Panc1 (cell line): ENCODE measurements at regions not wholly inside any gene's neighbourhood (a gene's known extent, or its start where the extent isn't known, plus 50 kb on each side); places are given as distances from the start of the nearest gene placed in this dataset.

ENCODE experiments used
- ATAC-seq: fragments of 200-7000 bp; cut with Tn5 transposase; 2 replicates; pipeline ENCODE4 v1.9.1; 2020; ENCODE audit warnings: mild to moderate bottlenecking, moderate library complexity
- BruUV-seq: library from RNA; stranded (reverse); fragments of 400-500 nt; replicated peaks from 2 replicates; lab custom pipeline; 2021; lab: Mats Ljungman, UMichigan
- CTCF ChIA-PET: fragments of 300-600 bp; sonication (Branson Sonifier 250); formaldehyde crosslinking; loops from one replicate; lab custom pipeline; 2022; ENCODE audit warnings: antibody characterized with exemption; lab: Charles Lee
- POLR2A ChIA-PET: fragments of 300-600 bp; sonication (Branson Sonifier 250); formaldehyde crosslinking; loops from one replicate; lab custom pipeline; 2022; ENCODE audit warnings: antibody characterized with exemption; lab: Charles Lee
- DNase-seq: peaks from one replicate; pipeline ENCODE4 v3.0.0-alpha.2; 2010; ENCODE audit warnings: low read depth, low spot score
- H3K27ac ChIP-seq: 2 replicates; pipeline ENCODE4 v1.5.1; 2011; ENCODE audit warnings: mild to moderate bottlenecking, low read length, inconsistent platforms
- H3K27me3 ChIP-seq: fragments of 200-500 bp; sonication (Bioruptor generic); 2 replicates; pipeline ENCODE4 v1.6.0; 2014; ENCODE audit warnings: low read length, inconsistent platforms; ENCODE audit not compliant: control insufficient read depth, insufficient read depth
- H3K36me3 ChIP-seq: fragments of 200-500 bp; sonication (Bioruptor generic); 2 replicates; pipeline ENCODE4 v1.5.1; 2014; ENCODE audit warnings: inconsistent platforms, mild to moderate bottlenecking, low read length, moderate library complexity; ENCODE audit not compliant: control insufficient read depth, insufficient read depth
- H3K4me1 ChIP-seq: 2 replicates; pipeline ENCODE4 v1.5.1; 2011; ENCODE audit warnings: inconsistent platforms, mild to moderate bottlenecking, low read length, moderate library complexity; ENCODE audit not compliant: control insufficient read depth, insufficient read depth
- H3K4me3 ChIP-seq, 2 experiments: 2 replicates each; pipeline ENCODE4 v1.5.1; 2011 to 2012; ENCODE audit warnings: low read depth in 2 of 2, low read length in 2 of 2, mild to moderate bottlenecking in 2 of 2, inconsistent platforms in 1 of 2, moderate library complexity in 1 of 2
- H3K9me3 ChIP-seq: fragments of 200-500 bp; sonication (Bioruptor generic); 2 replicates; pipeline ENCODE4 v1.5.1; 2014; ENCODE audit warnings: low read depth, mild to moderate bottlenecking, inconsistent platforms, low read length, moderate library complexity; ENCODE audit not compliant: control insufficient read depth, insufficient read depth
- CTCF ChIP-seq: fragments of 450-650 bp; IDR thresholded peaks from 2 replicates; pipeline ENCODE4 v1.5.1; 2017; ENCODE audit warnings: mild to moderate bottlenecking
- POLR2AphosphoS5 ChIP-seq: IDR thresholded peaks from 2 replicates; pipeline ENCODE4 v1.6.1; 2012; ENCODE audit warnings: mild to moderate bottlenecking, low read depth, low read length, moderate library complexity
- REST ChIP-seq, 2 experiments: IDR thresholded peaks; 2 replicates each; pipeline ENCODE4 v1.6.1; 2011 to 2012; ENCODE audit warnings: low read depth in 2 of 2, control low read depth in 1 of 2, low read length in 1 of 2, mild to moderate bottlenecking in 1 of 2, moderate library complexity in 1 of 2; ENCODE audit not compliant: insufficient read depth in 1 of 2
- SIN3A ChIP-seq: IDR thresholded peaks from 2 replicates; pipeline ENCODE4 v1.6.1; 2012; ENCODE audit warnings: low read depth, mild to moderate bottlenecking, low read length, moderate library complexity, borderline replicate concordance; ENCODE audit not compliant: insufficient read depth
- TCF7L2 ChIP-seq: IDR thresholded peaks from 2 replicates; pipeline ENCODE4 v1.6.1; 2011; ENCODE audit warnings: mild to moderate bottlenecking, low read depth, low read length, inconsistent platforms
- in situ Hi-C: cut with HindIII; loops from 2 replicates; pipeline ENCODE4 v1.10.0; 2016; ENCODE audit warnings: low sequenced_read_pairs, low pct_unique_long_range_greater_than_20kb
- intact Hi-C: fragments of 100-400 bp; cut with micrococcal nuclease; formaldehyde crosslinking; loops from one replicate; pipeline ENCODE4 v1.10.0; 2022; ENCODE audit not compliant: unreplicated experiment

DNA sequence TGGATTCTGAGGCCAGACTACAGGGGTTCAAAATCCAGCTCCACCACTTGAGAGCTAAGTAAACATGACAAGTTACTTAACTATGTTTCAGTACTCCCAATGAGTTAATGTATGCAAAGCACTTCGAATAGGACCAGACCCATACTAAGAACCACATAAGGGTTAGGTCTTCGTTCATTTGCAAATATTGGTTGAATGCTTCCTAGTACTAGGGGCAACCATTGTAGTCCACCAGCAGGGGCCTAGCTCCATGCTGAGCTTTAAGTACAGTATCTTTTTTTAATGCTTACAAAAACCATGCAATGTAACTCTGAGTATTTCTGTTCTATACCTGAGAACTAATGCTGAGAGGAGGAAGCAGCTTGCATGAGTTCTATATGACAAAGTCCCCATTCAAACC, 80.4 kb upstream of the PDE1C start:
- ChIA-PET POLR2A (no interaction called here), CTCF (no interaction called here)
- H3K4me1 ChIP-seq: no peaks in the 10 kb centered on the region
- intact Hi-C loops: no loop called here
- H3K9me3 ChIP-seq: peaks cover 6% of the 10 kb centered on the region; the same call in 1 of the 2 replicates
- in situ Hi-C loops: no loop called here
- no peak overlapping the region for H3K4me3 ChIP-seq
- TF ChIP-seq SIN3A: no peak
- no peaks in the 10 kb centered on the region for H3K27me3 ChIP-seq
- H3K36me3 ChIP-seq: no peaks in the 10 kb centered on the region
- ATAC-seq (no peak), DNase-seq (no peak)
- BruUV-seq: no TSS peak
- H3K27ac ChIP-seq: no peak overlapping the region

- no peak overlapping the region for H3K4me3 ChIP-seq
- ChIA-PET CTCF (no interaction called here), POLR2A (no interaction called here)
- TF ChIP-seq CTCF (no peak), REST (IDR thresholded peaks at IDR 0.05; ENCODE audit: insufficient read depth in 1 of 2, low read depth in 2 of 2, low read length in 1 of 2) (no peak), POLR2AphosphoS5 (no peak), SIN3A (no peak), TCF7L2 (no peak)
- no peak for ATAC-seq
- no peaks in the 10 kb centered on the region for H3K4me1 ChIP-seq
- intact Hi-C loops (no loop called here), in situ Hi-C loops (no loop called here)
- H3K27ac ChIP-seq: no peak overlapping the region
- no TSS peak for BruUV-seq
- DNase-seq: no peak
- H3K27me3 ChIP-seq: no peaks in the 10 kb centered on the region
- peaks cover 6% of the 10 kb centered on the region; the same call in 1 of the 2 replicates for H3K9me3 ChIP-seq
- no peaks in the 10 kb centered on the region for H3K36me3 ChIP-seq
Observed at GRCh38 chr7:32150039-32150438, 79.8 kb upstream of the PDE1C start.

DNA sequence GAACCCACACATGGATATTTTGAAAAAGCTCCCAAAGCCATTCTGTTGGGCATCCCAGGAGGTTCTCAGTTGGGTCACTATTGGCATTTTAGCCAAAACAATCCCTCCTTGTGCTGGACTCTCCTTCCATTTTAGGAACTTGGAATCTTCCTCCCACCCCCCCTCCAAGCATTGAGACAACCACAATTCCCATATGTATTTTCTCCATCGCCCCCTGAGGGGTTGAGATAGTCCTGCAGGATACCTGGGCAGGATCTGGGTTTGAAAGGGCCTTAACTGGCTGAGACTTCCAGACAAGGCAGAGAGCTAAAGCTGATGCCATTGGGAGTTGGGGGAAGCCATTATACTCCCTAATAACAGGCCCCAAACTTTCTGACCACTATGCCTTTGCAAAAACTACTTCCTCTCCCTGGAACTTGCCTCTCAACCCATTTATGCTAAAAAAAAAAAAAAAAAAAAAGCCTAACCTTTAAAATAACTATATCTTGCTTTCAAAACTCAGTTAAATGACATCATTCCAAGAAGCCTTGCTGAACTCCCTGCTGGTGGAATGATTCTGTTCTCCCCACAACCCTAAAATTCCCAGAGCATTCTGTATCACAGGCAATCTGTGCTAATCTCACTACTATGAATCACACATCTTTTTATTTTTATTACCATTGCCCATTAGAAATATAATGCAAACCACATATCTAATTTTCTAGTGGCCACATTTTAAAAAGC, 77.5 kb upstream of the PDE1C start:
- intact Hi-C loops: no loop called here
- no TSS peak for BruUV-seq

More for the DNA sequence above, 77.5 kb upstream of the PDE1C start:
- ChIA-PET POLR2A (no interaction called here), CTCF (no interaction called here)
- ATAC-seq (no peak), DNase-seq (no peak)
- Histone ChIP-seq H3K27ac (no peak overlapping the region), H3K4me1 (no peaks in the 10 kb centered on the region), H3K9me3 (peaks cover 6% of the 10 kb centered on the region; the same call in 1 of the 2 replicates), H3K27me3 (no peaks in the 10 kb centered on the region), H3K4me3 (no peak overlapping the region), H3K36me3 (no peaks in the 10 kb centered on the region)
- TF ChIP-seq POLR2AphosphoS5: no peak
- TF ChIP-seq SIN3A: no peak
- in situ Hi-C loops: no loop called here
